ENCODE measurements at regions not wholly inside any gene's neighbourhood (a gene's known extent, or its start where the extent isn't known, plus 50 kb on each side); places are given as distances from the start of the nearest gene placed in this dataset.

DNA sequence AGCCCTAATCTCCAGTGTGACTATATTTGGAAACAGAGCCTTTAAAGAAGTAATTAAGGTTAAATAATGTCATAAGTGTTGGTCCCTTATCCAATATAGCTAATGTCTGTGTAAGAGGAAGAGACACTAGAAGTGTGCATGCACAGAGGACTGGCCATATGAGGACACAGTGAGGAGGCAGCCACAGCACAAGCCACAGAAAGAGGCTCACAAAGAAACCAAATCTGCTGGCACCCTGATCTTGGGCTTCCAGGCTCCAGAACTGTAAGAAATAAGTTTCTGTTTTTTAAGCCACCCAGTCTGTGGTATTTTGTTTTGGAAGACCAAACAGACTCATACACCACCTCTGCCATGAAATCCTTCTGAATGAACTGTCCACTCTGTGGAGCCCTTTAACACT, 186.4 kb upstream of the SLC39A10 start:
- Histone ChIP-seq H3K36me3 (no peaks in the 10 kb centered on the region), H3K9me3 (no peaks in the 10 kb centered on the region), H3K27ac (no peak overlapping the region), H3K4me1 (no peaks in the 10 kb centered on the region), H3K27me3 (no peaks in the 10 kb centered on the region), H3K4me3 (no peak overlapping the region)
- TF ChIP-seq POLR2AphosphoS5 (IDR thresholded peaks at IDR 0.05): no peak
- TF ChIP-seq, protein P1, sequence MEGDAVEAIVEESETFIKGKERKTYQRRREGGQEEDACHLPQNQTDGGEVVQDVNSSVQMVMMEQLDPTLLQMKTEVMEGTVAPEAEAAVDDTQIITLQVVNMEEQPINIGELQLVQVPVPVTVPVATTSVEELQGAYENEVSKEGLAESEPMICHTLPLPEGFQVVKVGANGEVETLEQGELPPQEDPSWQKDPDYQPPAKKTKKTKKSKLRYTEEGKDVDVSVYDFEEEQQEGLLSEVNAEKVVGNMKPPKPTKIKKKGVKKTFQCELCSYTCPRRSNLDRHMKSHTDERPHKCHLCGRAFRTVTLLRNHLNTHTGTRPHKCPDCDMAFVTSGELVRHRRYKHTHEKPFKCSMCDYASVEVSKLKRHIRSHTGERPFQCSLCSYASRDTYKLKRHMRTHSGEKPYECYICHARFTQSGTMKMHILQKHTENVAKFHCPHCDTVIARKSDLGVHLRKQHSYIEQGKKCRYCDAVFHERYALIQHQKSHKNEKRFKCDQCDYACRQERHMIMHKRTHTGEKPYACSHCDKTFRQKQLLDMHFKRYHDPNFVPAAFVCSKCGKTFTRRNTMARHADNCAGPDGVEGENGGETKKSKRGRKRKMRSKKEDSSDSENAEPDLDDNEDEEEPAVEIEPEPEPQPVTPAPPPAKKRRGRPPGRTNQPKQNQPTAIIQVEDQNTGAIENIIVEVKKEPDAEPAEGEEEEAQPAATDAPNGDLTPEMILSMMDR (IDR thresholded peaks at IDR 0.05): no peak
- TF ChIP-seq EP300 (IDR thresholded peaks at IDR 0.05): no peak
- TF ChIP-seq POLR2A (IDR thresholded peaks at IDR 0.05): no peak
- no peak for DNase-seq
- intact Hi-C loops (cut with DNase I): no loop called here

DNA sequence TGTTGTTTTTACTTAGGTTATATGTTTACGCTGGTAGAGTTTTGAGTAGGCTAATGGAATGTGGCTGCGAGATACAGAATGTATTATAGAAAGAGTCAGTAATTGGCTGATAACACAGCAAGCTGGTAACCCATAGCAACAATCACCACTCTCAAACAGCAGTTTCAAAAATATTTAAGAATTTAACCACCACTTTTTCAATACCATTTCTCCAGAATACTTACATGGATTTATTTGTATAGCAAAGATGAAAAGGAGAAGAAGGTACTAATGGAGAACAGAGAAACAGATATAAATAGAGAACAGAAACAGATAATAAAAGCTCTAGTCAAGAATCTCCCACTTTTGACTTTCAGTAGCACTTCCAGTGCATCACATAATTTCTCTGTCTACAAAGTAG, 188.3 kb upstream of the SLC39A10 start:
- DNase-seq: no peak
- intact Hi-C loops (cut with DNase I): no loop called here
- no peak for TF ChIP-seq POLR2A (IDR thresholded peaks at IDR 0.05)
- no peak for TF ChIP-seq EP300 (IDR thresholded peaks at IDR 0.05)
- no peak for TF ChIP-seq POLR2AphosphoS5 (IDR thresholded peaks at IDR 0.05)
- 90 to 94% methylated on average over 2 of the region's 2 CpGs for WGBS, 2 donors
- no peaks in the 10 kb centered on the region for H3K9me3 ChIP-seq
- H3K27me3 ChIP-seq: no peaks in the 10 kb centered on the region
- H3K36me3 ChIP-seq: no peaks in the 10 kb centered on the region
- H3K4me3 ChIP-seq: no peak overlapping the region
- H3K27ac ChIP-seq: no peak overlapping the region
- no peaks in the 10 kb centered on the region for H3K4me1 ChIP-seq

DNA sequence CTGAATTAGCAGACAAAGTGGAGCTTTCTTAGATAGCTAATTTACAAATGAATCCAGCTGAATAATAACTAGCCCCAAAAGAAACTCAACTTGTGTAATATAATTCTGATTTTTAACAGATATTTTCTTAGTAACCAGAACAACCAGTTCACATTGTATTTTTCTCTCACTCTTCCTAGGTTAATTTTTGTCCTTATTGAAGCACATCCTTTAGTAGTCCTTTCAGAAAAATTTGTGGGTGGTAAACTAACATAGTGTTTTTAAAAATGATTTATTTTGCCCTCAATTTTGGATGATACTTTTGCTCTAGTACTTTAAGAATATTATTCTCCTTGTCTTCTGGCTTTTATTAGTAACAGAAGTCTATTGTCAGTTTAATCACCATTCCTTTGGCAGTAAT, 190.6 kb upstream of the SLC39A10 start:
- Histone ChIP-seq H3K9me3 (no peaks in the 10 kb centered on the region), H3K4me3 (no peak overlapping the region), H3K4me1 (no peaks in the 10 kb centered on the region), H3K27me3 (no peaks in the 10 kb centered on the region), H3K36me3 (no peaks in the 10 kb centered on the region), H3K27ac (no peak overlapping the region)
- no peak for DNase-seq
- intact Hi-C loops (cut with DNase I): no loop called here
- TF ChIP-seq EP300 (IDR thresholded peaks at IDR 0.05) (no peak), POLR2AphosphoS5 (IDR thresholded peaks at IDR 0.05) (no peak), POLR2A (IDR thresholded peaks at IDR 0.05) (no peak)
- TF ChIP-seq, protein P1 (IDR thresholded peaks at IDR 0.05): no peak

DNA sequence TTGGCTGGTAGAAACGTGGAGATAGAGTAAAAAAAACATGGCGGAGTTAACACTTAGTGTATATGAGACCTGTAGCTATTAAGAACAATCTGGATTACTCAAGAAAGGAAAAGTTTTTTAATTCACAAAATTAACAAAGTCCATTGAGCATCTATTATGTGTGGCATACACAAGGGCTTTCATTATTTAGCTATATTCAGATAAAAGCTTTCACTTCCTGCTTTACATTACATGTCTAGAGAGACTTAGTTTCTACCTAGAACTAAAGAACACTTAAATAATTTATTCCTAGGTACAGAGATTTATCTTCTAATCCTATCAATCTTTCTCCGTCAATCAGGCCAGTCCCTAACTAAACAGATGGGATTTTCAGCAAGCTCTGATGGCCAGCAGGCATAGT, 196.0 kb upstream of the SLC39A10 start:
- no peaks in the 10 kb centered on the region for H3K4me1 ChIP-seq
- intact Hi-C loops (cut with DNase I): no loop called here
- 61 to 62% methylated on average over 3 of the region's 3 CpGs for WGBS, 2 donors
- TF ChIP-seq, protein P1 (IDR thresholded peaks at IDR 0.05): no peak
- TF ChIP-seq POLR2AphosphoS5 (IDR thresholded peaks at IDR 0.05) (no peak), EP300 (IDR thresholded peaks at IDR 0.05) (no peak), POLR2A (IDR thresholded peaks at IDR 0.05) (no peak)
- H3K27ac ChIP-seq: no peak overlapping the region
- DNase-seq: no peak
- H3K27me3 ChIP-seq: no peaks in the 10 kb centered on the region
- no peaks in the 10 kb centered on the region for H3K9me3 ChIP-seq
- no peak overlapping the region for H3K4me3 ChIP-seq
- H3K36me3 ChIP-seq: no peaks in the 10 kb centered on the region

DNA sequence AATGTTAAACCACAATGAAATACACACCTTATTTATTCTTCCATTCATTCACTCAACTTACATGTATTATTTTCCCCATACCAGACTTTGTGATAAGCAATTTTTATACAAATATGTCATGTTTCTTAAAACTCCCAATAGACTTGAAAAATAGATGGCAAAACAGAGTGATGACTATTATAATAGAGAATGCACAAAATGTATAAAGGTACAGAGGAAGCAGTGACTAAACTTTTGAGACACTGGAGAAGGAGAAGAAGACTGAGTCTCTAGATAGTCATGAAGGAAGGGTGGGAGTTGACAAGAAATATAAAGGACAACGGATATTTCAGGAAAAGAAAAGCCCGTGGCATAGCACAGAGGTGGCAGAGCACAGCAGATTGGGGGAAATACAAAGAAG, 198.1 kb upstream of the SLC39A10 start:
- intact Hi-C loops (cut with DNase I): no loop called here
- Histone ChIP-seq H3K27me3 (no peaks in the 10 kb centered on the region), H3K4me3 (no peak overlapping the region), H3K9me3 (no peaks in the 10 kb centered on the region), H3K4me1 (no peaks in the 10 kb centered on the region), H3K36me3 (no peaks in the 10 kb centered on the region), H3K27ac (no peak overlapping the region)
- TF ChIP-seq, protein P1 (IDR thresholded peaks at IDR 0.05): no peak
- TF ChIP-seq EP300 (IDR thresholded peaks at IDR 0.05) (no peak), POLR2A (IDR thresholded peaks at IDR 0.05) (no peak), POLR2AphosphoS5 (IDR thresholded peaks at IDR 0.05) (no peak)
- no peak for DNase-seq
- 92 to 94% methylated on average over 2 of the region's 2 CpGs for WGBS, 2 donors

Measured in sigmoid colon (tissue), 6 donors.